Keratinocyte (primary cell): ENCODE measurements at regions not wholly inside any gene's neighbourhood (a gene's known extent, or its start where the extent isn't known, plus 50 kb on each side); places are given as distances from the start of the nearest gene placed in this dataset.

Experiments
- DNase-seq: peaks from one replicate; pipeline ENCODE4 v3.0.0-alpha.2; 2011; ENCODE audit warnings: low read depth, missing footprints, low spot score
- FAIRE-seq: peaks from 2 replicates; lab custom pipeline; 2011; peaks lifted over from hg19 to GRCh38; lab: Jason Lieb, UNC
- H2AFZ ChIP-seq: 2 replicates; pipeline ENCODE4 v1.6.0; 2012; ENCODE audit warnings: low read length, control low read depth, inconsistent platforms; ENCODE audit not compliant: control insufficient read depth
- H3K27ac ChIP-seq: 2 replicates; pipeline ENCODE4 v1.5.1; 2011; ENCODE audit warnings: low read length; ENCODE audit not compliant: control insufficient read depth, insufficient read depth
- H3K27me3 ChIP-seq: 3 replicates; pipeline ENCODE4 v1.6.0; 2011; ENCODE audit warnings: low read length; ENCODE audit not compliant: control insufficient read depth, insufficient read depth; ENCODE audit errors: extremely low read depth
- H3K36me3 ChIP-seq, 2 experiments: 2 replicates in 1 of 2; 3 replicates in 1 of 2; pipeline ENCODE4 v1.5.1; 2011; ENCODE audit warnings: low read length in 2 of 2, mild to moderate bottlenecking in 1 of 2; ENCODE audit not compliant: control insufficient read depth in 2 of 2, insufficient read depth in 2 of 2; ENCODE audit errors: extremely low read depth in 1 of 2
- H3K4me1 ChIP-seq: 3 replicates; pipeline ENCODE4 v1.5.1; 2011; ENCODE audit warnings: low read length; ENCODE audit not compliant: control insufficient read depth, insufficient read depth; ENCODE audit errors: extremely low read depth
- H3K4me2 ChIP-seq: 3 replicates; pipeline ENCODE4 v1.6.0; 2011; ENCODE audit warnings: low read depth, low read length; ENCODE audit not compliant: control insufficient read depth, insufficient read depth; ENCODE audit errors: extremely low read depth
- H3K4me3 ChIP-seq, 3 experiments: fragments of 200-600 bp in 1 of 3; sonication (generic) in 1 of 3; 2 replicates in 2 of 3; 3 replicates in 1 of 3; pipeline ENCODE4 v1.5.1; 2011 to 2016; ENCODE audit warnings: low read length in 3 of 3, mild to moderate bottlenecking in 3 of 3, control low read depth in 2 of 3, inconsistent platforms in 1 of 3, low read depth in 1 of 3, mixed read lengths in 1 of 3, mixed run types in 1 of 3, moderate library complexity in 1 of 3; ENCODE audit not compliant: control insufficient read depth in 2 of 3, insufficient read depth in 2 of 3; ENCODE audit errors: extremely low read depth in 1 of 3
- H3K79me2 ChIP-seq: 2 replicates; pipeline ENCODE4 v1.6.0; 2012; ENCODE audit warnings: low read length; ENCODE audit not compliant: control insufficient read depth, insufficient read depth
- H3K9ac ChIP-seq: 3 replicates; pipeline ENCODE4 v1.6.0; 2011; ENCODE audit warnings: low read length; ENCODE audit not compliant: control insufficient read depth, insufficient read depth; ENCODE audit errors: extremely low read depth
- H3K9me1 ChIP-seq: 3 replicates; pipeline ENCODE4 v1.6.0; 2011; ENCODE audit warnings: low read length; ENCODE audit not compliant: control insufficient read depth, insufficient read depth; ENCODE audit errors: extremely low read depth
- H3K9me3 ChIP-seq: 2 replicates; pipeline ENCODE4 v1.5.1; 2012; ENCODE audit warnings: low read depth, low read length; ENCODE audit not compliant: control insufficient read depth
- H4K20me1 ChIP-seq: 3 replicates; pipeline ENCODE4 v1.6.0; 2011; ENCODE audit warnings: low read length; ENCODE audit not compliant: control insufficient read depth, insufficient read depth; ENCODE audit errors: extremely low read depth
- EZH2 ChIP-seq: IDR thresholded peaks from one replicate; pipeline ENCODE4 v1.6.1; 2012; ENCODE audit warnings: inconsistent platforms, mild to moderate bottlenecking, low read length, moderate library complexity
- dilution Hi-C: fragments of 300-500 bp; cut with MboI; formaldehyde crosslinking; loops from one replicate; pipeline ENCODE4 v1.7.0; 2020; ENCODE audit warnings: low sequenced_read_pairs; ENCODE audit not compliant: extremely low pct_ligation_motif_present
- TF ChIP-seq, protein P1 (sequence below), 3 experiments: IDR thresholded peaks in 1 of 3; conservative IDR thresholded peaks in 1 of 3; optimal IDR thresholded peaks in 1 of 3; 2 replicates in 2 of 3; 3 replicates in 1 of 3; pipeline versions ENCODE3 to v1.5.1; 2011; ENCODE audit warnings: low read length in 3 of 3, mild to moderate bottlenecking in 3 of 3, moderate library complexity in 2 of 3, control low read depth in 1 of 3, inconsistent platforms in 1 of 3; ENCODE audit not compliant: insufficient read depth in 2 of 3; ENCODE audit errors: extremely low read depth in 1 of 3

DNA sequence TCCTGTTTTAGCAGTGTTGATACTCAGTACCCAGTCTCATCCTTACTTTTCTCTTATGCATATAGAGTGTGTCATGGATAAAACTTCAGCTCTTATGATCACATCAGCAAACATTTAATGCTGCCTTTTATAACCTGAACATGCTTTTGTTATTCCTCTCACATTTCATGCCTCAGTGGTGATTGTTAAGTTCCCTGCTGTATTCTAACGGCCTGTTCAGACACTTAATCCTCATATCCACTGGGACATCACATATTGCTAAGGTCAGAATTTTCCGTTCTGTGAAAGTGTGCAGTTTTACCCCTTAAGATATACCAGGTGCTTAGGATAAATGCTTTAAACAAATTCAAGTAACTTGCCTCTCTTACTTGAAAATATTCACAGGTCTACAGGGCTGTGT lies 268.7 kb upstream of the SEL1L start:
- H3K79me2 ChIP-seq, result no peaks in the 10 kb centered on the region
- no peak overlapping the region for H3K27ac ChIP-seq
- no peak overlapping the region for H3K9ac ChIP-seq
- no peak overlapping the region for H3K4me2 ChIP-seq
- no peaks in the 10 kb centered on the region for H3K9me1 ChIP-seq
- no peaks in the 10 kb centered on the region for H3K4me1 ChIP-seq
- no peaks in the 10 kb centered on the region for H3K27me3 ChIP-seq
- H4K20me1 ChIP-seq, result no peaks in the 10 kb centered on the region
- no peak overlapping the region for H3K4me3 ChIP-seq
- no peak overlapping the region for H2AFZ ChIP-seq
- FAIRE-seq, result no peak
- H3K9me3 ChIP-seq, result no peaks in the 10 kb centered on the region
- H3K36me3 ChIP-seq, result no peaks in the 10 kb centered on the region
- DNase-seq, result no peak
- dilution Hi-C loops, result no loop called here
- TF ChIP-seq, protein P1, sequence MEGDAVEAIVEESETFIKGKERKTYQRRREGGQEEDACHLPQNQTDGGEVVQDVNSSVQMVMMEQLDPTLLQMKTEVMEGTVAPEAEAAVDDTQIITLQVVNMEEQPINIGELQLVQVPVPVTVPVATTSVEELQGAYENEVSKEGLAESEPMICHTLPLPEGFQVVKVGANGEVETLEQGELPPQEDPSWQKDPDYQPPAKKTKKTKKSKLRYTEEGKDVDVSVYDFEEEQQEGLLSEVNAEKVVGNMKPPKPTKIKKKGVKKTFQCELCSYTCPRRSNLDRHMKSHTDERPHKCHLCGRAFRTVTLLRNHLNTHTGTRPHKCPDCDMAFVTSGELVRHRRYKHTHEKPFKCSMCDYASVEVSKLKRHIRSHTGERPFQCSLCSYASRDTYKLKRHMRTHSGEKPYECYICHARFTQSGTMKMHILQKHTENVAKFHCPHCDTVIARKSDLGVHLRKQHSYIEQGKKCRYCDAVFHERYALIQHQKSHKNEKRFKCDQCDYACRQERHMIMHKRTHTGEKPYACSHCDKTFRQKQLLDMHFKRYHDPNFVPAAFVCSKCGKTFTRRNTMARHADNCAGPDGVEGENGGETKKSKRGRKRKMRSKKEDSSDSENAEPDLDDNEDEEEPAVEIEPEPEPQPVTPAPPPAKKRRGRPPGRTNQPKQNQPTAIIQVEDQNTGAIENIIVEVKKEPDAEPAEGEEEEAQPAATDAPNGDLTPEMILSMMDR (optimal IDR thresholded peaks at IDR 0.05 in 1 of 3, IDR thresholded peaks at IDR 0.05 in 1 of 3, conservative IDR thresholded peaks at IDR 0.05 in 1 of 3; ENCODE audit: extremely low read depth in 1 of 3, insufficient read depth in 2 of 3, low read length in 3 of 3), result no peak
- TF ChIP-seq EZH2, result no peak

DNA sequence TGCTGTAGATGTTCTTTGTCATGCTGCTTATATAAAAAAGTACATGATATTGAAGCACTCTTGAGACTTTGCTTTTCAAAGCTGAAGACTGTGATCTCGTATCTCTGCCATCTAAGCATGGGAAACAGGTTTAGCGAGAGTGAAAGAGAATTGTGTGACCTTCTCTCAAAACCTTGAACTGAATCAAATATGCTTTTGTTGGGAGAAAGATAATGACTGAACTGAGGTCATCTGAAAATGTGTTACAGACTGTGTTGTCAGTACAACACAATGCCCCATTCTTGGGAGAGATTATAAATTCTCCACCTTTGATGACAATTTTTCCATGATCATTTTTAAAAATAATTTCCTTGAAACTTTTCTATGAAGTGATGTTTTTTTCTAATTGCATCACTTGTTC lies 272.1 kb upstream of the SEL1L start:
- H3K4me1 ChIP-seq, result no peaks in the 10 kb centered on the region
- TF ChIP-seq, protein P1 (optimal IDR thresholded peaks at IDR 0.05 in 1 of 3, IDR thresholded peaks at IDR 0.05 in 1 of 3, conservative IDR thresholded peaks at IDR 0.05 in 1 of 3; ENCODE audit: extremely low read depth in 1 of 3, insufficient read depth in 2 of 3, low read length in 3 of 3), result no peak
- TF ChIP-seq EZH2, result no peak
- H3K9me1 ChIP-seq, result no peaks in the 10 kb centered on the region
- H3K9ac ChIP-seq, result no peak overlapping the region
- dilution Hi-C loops, result no loop called here
- H4K20me1 ChIP-seq, result no peaks in the 10 kb centered on the region
- no peaks in the 10 kb centered on the region for H3K27me3 ChIP-seq
- no peak overlapping the region for H3K4me2 ChIP-seq
- H3K9me3 ChIP-seq, result no peaks in the 10 kb centered on the region
- no peak overlapping the region for H3K27ac ChIP-seq
- no peak overlapping the region for H3K4me3 ChIP-seq
- H3K36me3 ChIP-seq, result no peaks in the 10 kb centered on the region
- FAIRE-seq (no peak), DNase-seq (no peak)
- no peak overlapping the region for H2AFZ ChIP-seq
- H3K79me2 ChIP-seq, result no peaks in the 10 kb centered on the region
